ENCODE measurements at regions not wholly inside any gene's neighbourhood (a gene's known extent, or its start where the extent isn't known, plus 50 kb on each side); places are given as distances from the start of the nearest gene placed in this dataset.
A peak's percentile ranks its signal among the peaks of the same experiment; 100 is the strongest.

DNA sequence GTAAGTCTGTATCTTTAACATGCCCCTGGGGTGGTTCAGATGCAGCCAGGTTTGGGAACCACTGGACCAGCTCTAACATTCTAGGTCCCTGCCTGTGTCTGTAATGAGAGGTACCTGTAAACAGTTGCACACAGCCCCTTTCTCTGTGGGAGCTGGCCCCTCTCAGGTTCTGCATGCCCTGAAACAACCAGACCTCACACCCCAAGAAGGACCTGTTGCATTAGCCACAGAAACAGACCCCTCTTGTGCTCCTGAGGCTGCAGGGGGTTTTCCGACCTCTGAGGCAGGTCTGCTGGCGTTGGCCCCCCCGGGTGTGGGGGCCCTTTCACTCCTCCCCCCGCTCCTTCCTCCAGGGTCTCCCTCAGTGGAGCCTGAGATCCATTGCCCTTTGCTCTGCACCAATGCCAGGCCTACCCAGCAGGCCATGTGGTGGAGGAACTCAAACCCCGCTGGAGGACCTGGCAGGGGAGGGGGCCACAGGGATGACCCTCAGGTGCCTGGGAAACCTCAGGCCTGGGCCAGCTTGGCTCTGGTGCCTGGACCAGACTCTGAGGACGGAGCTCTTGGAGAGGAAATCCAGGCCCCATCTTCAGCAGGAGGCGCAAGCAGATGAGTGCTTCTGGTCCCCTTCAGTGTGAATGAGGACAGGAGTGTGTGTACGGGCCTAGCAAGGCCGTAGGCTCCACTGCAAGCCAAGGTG lies 61.4 kb upstream of the PJA1 start:
- no peak for DNase-seq (ENCODE audit: low read depth)

- DNase-seq (ENCODE audit: low read depth): peak; percentile 58
Observed at GRCh38 chrX:69222103-69223090, 57.1 kb upstream of the PJA1 start.

GRCh38 chrX:69221239-69222102 lies 56.2 kb upstream of the PJA1 start:
- no peak for DNase-seq (ENCODE audit: low read depth)

DNA sequence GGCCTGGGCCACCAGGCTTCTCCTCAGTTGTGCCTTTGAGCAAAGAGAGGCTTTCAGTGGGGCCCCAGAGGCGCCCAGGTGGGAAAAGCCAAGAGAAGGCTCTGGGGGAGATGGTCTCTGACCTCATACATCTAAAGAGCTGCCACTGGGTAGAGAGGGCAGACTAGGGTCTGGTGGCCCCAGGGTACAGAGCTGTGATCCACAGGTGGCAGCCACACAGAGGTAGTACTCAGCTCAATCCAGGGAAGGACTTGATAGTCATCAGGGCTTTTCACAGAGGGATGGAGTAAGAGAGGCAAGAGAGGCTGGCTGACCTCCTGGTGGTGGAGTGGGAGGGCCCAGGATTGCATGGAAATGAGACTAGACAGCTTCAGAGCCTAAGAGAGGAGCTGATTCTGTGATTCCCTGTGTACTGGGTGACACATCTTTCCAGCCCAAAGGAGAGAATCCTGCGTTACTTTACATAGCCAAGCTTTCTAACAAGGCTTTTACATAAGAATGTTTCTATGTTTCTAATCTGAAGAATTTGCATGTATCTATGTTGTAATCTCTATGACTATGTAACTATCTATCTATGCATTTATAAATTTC lies 53.2 kb upstream of the PJA1 start:
- no peak for DNase-seq (ENCODE audit: low read depth)

DNA sequence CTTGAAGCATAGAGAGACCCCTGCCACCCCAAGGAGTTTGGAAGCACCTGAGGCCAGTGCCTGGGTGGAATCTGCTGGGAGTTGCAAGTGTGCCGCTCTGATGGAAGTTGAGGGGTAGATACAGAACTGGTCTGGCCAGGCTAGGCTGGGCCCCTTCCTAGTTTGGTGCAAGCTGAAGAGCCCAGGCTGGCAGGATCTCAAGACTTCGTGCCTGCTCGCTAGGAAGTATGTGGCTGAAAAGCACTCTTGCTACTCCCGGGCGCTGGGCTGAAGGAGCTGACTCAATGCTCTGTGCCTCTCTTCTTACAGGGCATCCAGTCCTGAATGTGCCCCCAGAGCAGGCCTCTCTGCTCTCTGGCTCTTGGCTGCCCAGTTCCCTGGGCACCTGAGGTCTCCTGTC lies 51.7 kb upstream of the PJA1 start:
- no peak for DNase-seq (ENCODE audit: low read depth)

- no peak for DNase-seq (ENCODE audit: low read depth)
Observed at GRCh38 chrX:69216446-69216845, 51.2 kb upstream of the PJA1 start.

GRCh38 chrX:69215161-69215875 lies 50.1 kb upstream of the PJA1 start:
- DNase-seq (ENCODE audit: low read depth): no peak
